ENCODE measurements at regions not wholly inside any gene's neighbourhood (a gene's known extent, or its start where the extent isn't known, plus 50 kb on each side); places are given as distances from the start of the nearest gene placed in this dataset.

DNA sequence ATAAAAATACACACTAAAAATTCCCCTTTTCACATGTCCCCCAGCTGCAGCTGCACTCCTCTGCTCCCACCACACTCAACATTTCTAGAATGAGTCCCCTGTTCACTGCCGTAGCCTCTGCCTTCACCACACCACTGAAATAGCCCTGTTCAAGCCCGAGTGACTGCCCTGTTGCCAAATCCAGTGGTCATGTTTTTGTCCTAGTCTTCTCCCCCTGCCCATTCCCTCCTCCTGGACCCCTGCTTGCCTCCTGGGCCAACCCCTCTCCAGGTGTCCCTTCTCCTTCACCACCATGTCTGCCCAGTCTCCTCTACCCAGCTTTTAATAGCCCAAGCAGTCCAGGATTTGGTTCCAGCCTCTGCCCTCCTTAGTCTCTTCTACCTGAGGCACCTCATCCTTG is 97.1 kb upstream of the LGALSL start:
- no peak for DNase-seq
- intact Hi-C loops (cut with DNase I), result no loop called here

GRCh38 chr2:64359171-64359891 is 94.6 kb upstream of the LGALSL start:
- intact Hi-C loops (cut with DNase I), result no loop called here
- no peak for DNase-seq

DNA sequence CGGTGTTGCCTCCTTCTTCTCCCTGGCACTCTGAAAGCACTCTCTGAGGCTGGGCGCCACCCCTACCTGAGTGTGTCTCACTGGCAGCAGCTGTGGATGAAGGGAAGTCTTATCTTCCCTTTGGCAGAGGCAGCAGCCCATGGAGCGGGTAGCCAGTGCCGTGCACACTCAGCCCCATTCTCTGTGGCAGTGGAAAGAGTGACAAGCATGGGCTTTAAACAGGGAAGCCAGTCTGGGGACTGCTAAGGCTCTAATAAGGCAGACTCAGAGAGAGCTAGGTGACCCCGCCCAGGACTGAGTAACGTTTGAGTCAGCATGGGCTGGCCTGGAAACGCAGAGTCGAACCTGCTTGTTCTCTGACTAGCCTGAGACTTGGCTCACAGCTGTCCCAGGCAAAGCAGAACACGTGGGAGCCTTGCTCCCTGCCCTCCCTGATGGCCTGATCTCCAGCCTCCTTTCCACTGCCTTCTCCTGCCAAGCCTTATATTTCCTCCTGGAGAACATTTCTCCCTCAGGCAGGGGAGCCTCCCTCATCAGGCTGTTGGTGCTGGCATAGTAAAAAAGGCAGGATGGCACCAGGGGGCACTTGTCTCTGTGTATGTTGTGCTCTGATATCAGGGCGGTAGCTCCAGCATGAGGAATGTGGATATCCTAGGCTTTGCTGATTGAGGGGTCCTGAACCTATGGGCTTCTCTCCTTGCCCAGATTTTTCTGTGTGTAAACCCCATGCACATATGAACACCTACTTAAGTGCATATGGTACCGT is 93.9 kb upstream of the LGALSL start:
- intact Hi-C loops (cut with DNase I), result no loop called here
- no peak for DNase-seq

DNA sequence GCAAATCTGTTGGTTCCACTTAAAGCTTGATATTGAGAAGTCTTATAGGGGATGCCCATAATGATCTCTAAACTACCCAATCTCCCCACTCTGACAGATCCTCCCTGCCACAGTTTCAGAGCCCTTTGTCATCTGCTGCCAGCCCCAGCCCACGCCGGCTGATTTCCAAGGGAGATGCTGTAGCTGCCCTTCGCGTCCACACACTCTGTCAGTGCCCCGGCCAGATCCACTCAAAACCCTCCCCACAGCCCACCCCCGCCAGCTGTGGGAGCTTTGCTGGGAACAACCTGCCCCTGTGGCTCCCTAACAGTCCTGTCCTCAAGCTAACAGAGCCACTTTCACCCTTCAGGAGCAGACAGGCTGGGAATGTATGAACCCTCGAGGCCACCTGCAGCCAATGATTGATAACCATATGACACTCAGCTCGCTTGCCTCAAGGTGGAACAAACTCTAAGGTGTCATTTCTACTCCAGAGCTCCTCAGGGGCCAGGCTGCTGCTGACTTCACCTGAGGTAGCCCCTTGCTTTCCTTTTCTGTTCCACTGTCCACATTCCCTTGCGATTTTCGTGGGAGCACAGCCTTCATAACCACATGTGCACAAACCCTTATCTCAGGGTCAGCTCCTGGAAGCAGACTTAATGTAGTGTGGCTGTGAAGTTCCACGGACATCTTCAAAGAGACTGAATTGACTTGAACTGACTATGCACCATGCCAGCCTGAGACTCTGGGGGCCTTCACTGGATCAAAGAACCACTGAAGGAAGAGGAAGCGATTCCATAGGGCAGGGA is 92.6 kb upstream of the LGALSL start:
- intact Hi-C loops (cut with DNase I), result no loop called here
- no peak for DNase-seq

GRCh38 chr2:64362562-64363026 is 91.4 kb upstream of the LGALSL start:
- no peak for DNase-seq
- intact Hi-C loops (cut with DNase I), result no loop called here

GRCh38 chr2:64363140-64363539 is 90.8 kb upstream of the LGALSL start:
- intact Hi-C loops (cut with DNase I), result no loop called here
- DNase-seq, result no peak

- no peak for DNase-seq
- intact Hi-C loops (cut with DNase I), result no loop called here
These were observed 90.1 kb upstream of the LGALSL start for GRCh38 chr2:64363848-64364247.

- intact Hi-C loops (cut with DNase I), result no loop called here
- DNase-seq, result no peak
These were observed 86.3 kb upstream of the LGALSL start for GRCh38 chr2:64367444-64368232.

DNA sequence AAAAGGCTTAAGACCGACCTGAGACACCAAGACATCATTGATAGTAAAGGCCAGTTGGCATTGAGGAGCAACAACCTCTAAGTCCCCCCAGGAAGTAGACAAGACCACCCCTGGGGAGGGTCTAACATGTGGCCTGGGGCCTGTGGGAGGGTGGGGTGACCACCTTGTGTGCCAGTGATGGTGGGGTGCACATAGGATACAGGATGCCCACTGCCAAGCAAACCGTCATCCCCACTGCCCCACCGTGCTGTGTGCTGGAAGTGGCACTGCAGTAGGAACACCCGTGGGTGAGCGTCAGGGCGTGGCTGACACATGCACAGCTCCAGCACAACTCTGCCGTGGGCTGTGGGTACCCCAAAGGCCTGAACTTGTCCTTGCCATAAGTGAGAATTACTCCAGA is 84.3 kb upstream of the LGALSL start:
- no peak for DNase-seq
- intact Hi-C loops (cut with DNase I), result no loop called here

GRCh38 chr2:64371727-64372126 is 82.2 kb upstream of the LGALSL start:
- intact Hi-C loops (cut with DNase I), result no loop called here
- DNase-seq, result no peak

DNA sequence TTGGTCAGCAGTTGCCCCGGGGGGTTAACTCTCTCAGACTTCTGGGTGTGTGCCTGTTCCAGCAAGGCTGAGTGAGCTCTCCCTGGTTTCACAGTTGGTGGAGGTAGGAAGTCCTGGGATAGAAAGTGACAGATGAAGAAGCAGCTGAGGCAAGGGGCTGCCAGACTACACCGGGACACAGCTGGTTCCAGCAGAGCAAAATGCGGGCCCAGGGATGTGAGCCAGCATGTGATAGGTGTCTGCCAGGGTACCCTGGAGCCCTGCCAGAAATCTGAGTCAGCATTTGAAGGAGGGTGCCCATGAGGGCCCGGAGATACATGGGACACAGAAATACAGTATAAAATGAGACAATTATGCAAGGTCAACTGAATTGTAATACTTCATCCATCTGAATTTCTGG is 79.3 kb upstream of the LGALSL start:
- intact Hi-C loops (cut with DNase I), result no loop called here
- DNase-seq, result peak in 1 of 10 donors; percentile 15

GRCh38 chr2:64376926-64377325 is 77.0 kb upstream of the LGALSL start:
- DNase-seq, result no peak
- intact Hi-C loops (cut with DNase I), result no loop called here

GRCh38 chr2:64379186-64379585 is 74.8 kb upstream of the LGALSL start:
- intact Hi-C loops (cut with DNase I), result no loop called here
- no peak for DNase-seq

GRCh38 chr2:64380853-64381527 is 73.0 kb upstream of the LGALSL start:
- intact Hi-C loops (cut with DNase I), result no loop called here
- DNase-seq, result no peak

DNA sequence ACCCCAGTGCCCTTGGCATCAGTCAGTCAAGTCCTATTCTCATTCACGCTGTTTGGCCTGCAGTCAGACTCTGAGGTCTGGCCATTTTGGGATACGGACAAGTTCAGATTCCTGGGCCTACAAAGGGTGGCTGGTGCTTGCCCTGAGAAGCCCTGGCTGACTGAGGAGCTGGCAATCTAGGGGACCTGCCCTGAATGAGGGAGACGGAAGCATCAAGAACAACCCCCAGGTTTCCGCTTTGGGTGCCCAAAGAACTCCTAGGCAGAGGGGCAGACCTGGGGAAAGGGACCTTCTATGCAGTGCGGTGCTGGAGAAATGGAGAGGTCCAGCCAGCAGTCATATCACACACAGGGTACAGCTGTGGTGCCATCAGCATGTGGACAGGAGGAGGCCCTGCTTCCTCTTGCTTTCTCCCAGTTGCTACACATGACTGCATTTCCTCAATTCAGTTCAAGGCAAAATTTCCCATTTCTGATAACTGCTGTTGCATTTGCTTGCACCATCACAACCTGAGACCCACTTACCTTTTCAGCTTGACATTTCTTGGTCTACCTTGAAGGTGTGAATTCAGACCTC is 70.9 kb upstream of the LGALSL start:
- intact Hi-C loops (cut with DNase I), result no loop called here
- no peak for DNase-seq

DNA sequence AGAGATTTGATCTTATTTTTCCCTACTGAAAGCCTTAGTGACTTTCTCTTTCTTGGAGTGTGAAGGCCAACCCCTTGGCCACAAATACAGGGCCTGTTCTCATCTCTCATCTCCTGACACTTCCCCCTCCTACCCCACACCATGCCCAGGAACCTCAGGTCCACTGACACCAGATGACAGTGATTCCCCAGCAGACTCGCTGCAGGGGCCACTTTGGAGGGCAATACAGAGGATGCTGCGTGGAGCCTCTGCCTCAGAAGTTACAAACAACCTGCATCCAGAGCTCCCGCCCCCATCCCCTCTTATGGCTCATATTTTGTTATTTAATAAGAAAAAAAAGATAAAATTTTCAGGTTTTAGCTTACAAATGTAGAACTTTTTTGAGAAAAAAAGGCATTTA is 70.1 kb upstream of the LGALSL start:
- DNase-seq, result no peak
- intact Hi-C loops (cut with DNase I), result no loop called here

GRCh38 chr2:64386676-64387075 is 67.3 kb upstream of the LGALSL start:
- DNase-seq, result no peak
- intact Hi-C loops (cut with DNase I), result no loop called here

DNA sequence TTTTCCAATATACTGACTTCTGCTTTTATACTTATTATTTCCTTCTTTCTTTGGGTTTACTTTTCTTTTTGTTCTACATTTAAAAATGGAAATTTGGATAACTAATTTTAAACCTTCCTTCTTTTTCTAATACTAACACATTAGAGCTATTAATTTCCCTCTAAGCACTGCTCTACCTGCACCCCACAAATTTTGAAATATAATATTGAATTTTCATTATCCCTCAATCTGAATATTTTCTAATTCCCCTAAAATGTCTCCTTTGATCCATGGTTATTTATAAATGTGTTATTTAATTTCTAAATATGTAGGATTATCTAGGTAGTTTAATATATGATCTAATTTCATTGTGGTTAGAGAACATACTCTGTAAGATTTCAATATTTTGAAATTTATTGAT is 63.4 kb upstream of the LGALSL start:
- DNase-seq, result no peak
- intact Hi-C loops (cut with DNase I), result no loop called here

DNA sequence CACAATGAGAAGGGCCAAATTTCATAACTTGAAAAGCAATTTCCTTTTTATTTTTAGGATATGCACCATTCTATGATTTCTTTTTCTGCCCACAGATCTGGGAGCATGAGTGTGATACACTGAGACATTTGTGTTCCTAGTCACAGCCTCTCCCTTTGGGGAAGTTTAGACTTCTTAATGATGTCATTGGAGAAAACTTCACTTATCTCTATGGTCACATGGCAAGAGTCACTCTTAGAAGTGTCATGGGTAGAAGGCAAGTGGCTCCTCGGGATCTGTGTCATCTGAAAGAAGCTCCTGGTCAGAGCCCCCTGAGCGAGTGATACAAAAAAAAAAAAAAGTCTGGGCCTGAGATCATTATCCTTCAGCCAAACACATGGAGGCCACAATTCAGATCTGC is 62.5 kb upstream of the LGALSL start:
- intact Hi-C loops (cut with DNase I), result no loop called here
- DNase-seq, result no peak

- intact Hi-C loops (cut with DNase I), result no loop called here
- no peak for DNase-seq
These were observed 62.0 kb upstream of the LGALSL start for GRCh38 chr2:64391940-64392339.
